Superior temporal gyrus (tissue), 1 donor: ENCODE measurements at regions not wholly inside any gene's neighbourhood (a gene's known extent, or its start where the extent isn't known, plus 50 kb on each side); places are given as distances from the start of the nearest gene placed in this dataset.

ENCODE experiments used
- DNase-seq: peaks from one replicate; pipeline ENCODE4 v3.0.0-alpha.2; 2016; ENCODE audit errors: extremely low spot score

DNA sequence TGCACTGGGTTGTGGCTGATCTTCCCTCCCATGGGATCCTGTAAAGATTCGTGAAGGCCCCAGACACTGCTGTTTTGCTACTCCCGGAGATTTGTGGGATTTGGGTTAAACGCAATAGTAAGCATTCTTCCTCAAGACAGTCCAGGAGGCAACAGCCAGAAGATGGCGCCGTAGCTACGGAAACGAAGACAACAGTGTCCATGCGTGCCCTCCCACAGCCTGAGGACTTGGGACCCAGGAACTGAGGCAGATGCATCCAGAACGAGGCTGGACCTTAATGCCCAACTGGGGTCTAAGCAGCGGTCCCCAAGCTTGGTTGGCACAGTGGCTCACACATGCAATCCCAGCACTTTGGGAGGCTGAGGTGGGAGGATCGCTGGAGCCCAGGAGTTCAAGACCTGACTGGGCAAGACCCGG is 57.6 kb upstream of the ZNF507 start:
- DNase-seq: peak; percentile 51

GRCh38 chr19:32289566-32290210 is 55.7 kb upstream of the ZNF507 start:
- no peak for DNase-seq

DNA sequence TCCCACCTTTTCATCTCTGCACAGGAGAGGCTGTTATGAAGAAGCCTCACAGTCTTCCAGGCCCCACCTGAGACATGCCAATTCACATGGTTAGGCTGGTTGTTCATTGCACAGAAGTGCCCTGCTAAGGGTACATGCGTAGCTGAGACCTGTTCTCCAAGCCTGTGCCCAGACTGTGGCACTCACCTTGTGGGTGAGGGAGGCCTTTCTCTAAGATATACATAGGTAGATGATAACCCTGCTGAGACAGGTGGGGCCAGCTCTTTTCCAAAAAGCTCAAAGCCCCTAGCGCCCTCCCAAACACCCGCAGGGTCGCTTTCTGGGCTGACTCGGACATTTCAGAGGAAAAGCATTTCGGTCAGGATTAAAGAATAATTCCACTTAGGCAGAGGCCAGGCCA is 53.5 kb upstream of the ZNF507 start:
- DNase-seq: no peak

GRCh38 chr19:32294871-32295438 is 50.5 kb upstream of the ZNF507 start:
- DNase-seq: no peak
